GM10266 (cell line): ENCODE measurements at regions not wholly inside any gene's neighbourhood (a gene's known extent, or its start where the extent isn't known, plus 50 kb on each side); places are given as distances from the start of the nearest gene placed in this dataset.

Source experiments
- DNase-seq: peaks from one replicate; pipeline ENCODE4 v3.0.0; 2012; ENCODE audit errors: extremely low spot score
- TF ChIP-seq, protein P1 (sequence below): IDR thresholded peaks from 2 replicates; pipeline ENCODE4 v1.5.1; 2012; ENCODE audit warnings: mild to moderate bottlenecking, low read depth; ENCODE audit not compliant: control insufficient read depth, insufficient read depth; ENCODE audit errors: missing control alignments

DNA sequence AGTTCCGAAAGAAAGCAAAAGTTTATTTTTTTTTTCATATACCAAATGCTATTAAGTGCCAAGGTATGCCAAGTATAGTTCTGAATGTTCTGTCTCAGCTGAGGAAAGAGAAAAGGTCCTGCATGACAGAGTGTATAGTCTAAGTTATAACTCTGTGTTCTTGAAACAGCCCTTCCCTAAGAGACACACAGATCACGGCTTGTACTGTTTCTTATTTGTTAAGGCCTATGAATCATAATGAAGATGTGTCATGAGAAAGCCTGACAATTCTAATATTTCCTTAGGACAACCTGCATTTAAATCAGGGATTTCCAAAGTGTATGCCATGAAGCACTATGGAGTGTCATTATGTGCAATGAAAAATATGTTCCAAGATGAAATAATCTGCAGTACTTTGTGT is 538.7 kb upstream of the CDH4 start:
- TF ChIP-seq, protein P1, sequence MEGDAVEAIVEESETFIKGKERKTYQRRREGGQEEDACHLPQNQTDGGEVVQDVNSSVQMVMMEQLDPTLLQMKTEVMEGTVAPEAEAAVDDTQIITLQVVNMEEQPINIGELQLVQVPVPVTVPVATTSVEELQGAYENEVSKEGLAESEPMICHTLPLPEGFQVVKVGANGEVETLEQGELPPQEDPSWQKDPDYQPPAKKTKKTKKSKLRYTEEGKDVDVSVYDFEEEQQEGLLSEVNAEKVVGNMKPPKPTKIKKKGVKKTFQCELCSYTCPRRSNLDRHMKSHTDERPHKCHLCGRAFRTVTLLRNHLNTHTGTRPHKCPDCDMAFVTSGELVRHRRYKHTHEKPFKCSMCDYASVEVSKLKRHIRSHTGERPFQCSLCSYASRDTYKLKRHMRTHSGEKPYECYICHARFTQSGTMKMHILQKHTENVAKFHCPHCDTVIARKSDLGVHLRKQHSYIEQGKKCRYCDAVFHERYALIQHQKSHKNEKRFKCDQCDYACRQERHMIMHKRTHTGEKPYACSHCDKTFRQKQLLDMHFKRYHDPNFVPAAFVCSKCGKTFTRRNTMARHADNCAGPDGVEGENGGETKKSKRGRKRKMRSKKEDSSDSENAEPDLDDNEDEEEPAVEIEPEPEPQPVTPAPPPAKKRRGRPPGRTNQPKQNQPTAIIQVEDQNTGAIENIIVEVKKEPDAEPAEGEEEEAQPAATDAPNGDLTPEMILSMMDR, result no peak
- DNase-seq, result no peak

DNA sequence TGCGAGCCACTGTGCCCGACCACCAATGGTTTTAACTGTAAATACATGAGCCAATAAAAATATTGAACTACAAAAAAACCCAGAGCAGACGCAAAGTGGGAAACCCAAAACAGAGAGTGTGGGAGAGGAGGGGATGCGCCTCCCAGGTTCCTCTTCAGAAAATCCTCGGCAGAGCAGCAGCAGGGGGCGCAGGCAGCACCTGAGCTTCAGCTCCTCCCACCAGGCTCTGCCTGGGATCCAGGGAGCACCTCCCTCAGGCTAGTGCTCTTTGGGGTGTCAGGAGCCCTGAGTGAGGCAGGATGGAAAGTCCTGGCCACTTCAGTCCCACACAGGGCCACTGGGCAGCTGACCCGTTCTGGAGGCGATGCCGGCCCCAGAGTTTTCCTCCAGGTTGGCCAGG is 536.9 kb upstream of the CDH4 start:
- no peak for DNase-seq
- TF ChIP-seq, protein P1, result no peak

DNA sequence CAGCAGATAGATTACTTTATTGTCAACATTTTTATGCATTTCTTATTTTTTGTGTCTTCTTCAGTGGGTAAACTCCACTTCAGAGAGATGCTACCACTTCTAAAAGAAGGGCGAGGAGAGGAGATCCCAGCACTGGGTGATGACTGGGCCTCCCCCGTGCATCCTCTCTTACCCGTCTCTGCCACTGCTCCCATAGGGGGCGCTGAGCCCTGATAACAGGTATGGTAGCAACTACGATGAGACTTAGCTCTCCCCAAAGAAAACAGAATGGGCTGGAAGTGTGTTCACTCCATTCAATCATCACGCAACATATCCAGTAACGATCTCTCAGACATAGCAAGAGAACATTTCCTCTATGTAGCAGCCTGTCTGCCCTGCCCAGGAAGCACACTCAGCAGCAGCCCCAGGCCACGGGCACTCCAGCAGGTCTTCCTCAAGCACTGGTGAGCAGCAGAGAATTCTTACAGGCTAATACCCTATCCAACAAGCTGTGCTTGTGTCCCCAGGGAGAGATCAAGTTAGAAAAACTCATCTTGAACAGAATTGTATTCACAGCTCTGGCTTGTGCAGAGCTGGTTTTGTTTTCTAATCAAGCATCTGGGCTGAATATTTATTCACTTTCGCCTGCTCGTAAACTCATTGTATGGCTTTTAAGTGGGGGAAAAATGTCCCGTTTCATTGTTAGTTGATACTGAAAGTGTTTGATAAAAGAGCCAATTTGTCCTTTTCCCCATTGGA is 533.1 kb upstream of the CDH4 start:
- no peak for DNase-seq
- TF ChIP-seq, protein P1, result no peak

DNA sequence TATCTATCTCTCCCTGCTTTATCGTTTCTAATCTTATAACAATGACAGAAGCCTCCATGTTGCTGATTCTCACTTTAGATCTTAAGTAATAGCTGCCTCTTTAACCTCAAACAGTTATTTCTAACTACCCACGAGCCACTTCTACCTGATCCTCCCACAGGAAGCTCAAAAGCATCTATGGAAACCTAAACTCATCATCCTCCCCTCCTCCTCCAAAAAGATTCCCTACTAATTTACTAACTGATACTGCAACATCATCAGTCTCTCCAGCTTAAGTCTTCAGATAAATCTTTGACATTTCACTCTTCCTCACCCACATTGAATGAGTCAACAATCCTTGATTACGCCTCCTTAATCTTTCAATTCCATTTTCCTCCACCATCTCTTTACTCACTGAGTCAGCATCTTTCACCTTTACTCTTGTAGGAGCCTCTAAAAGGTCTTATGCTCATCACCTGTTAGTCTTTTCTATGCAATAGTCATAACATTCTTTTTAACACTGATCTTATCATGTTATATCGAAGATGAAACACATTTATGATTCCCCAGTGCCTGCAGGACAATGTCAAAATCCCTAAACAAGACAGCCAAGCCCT is 526.7 kb upstream of the CDH4 start:
- TF ChIP-seq, protein P1, result no peak
- no peak for DNase-seq

DNA sequence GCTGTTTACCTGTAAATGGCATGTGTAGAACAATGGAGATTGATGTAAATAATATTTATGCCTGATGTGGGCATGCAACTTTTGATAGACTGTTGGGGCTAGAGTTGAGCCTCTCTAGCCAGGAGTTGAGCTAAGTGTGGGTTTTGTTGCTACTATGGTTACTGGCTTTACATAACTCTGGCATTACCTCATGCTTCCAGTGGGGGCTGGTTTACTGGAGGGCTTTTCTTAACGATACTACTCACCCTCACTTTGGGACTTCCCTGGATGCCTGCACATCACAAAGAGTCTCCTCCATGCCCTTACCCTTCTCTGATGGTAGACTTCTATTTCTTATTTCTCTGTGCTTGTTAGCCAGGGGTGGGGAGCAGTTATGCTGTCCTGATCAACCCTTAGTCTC is 524.6 kb upstream of the CDH4 start:
- DNase-seq, result no peak
- TF ChIP-seq, protein P1, result no peak

DNA sequence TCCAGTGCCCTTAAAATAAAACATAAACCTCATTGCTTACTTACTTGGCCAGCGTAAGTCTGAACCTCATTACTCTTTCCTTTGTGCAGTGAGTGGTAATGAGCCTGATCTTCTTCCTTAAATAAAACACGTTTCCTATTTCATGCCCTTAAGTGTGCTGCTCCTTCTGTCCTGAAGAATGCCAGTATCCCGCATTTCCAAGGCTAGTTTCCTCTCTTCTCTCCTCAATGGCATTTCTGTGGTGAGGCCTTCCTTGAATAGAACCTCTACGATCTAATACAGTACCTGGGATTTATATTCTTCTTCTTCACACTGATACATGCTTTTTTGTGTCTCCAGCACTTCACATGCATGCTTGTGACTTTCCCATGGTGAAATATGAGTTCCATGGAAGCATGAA is 523.4 kb upstream of the CDH4 start:
- TF ChIP-seq, protein P1, result no peak
- DNase-seq, result no peak
